ENCODE measurements at regions not wholly inside any gene's neighbourhood (a gene's known extent, or its start where the extent isn't known, plus 50 kb on each side); places are given as distances from the start of the nearest gene placed in this dataset.

DNA sequence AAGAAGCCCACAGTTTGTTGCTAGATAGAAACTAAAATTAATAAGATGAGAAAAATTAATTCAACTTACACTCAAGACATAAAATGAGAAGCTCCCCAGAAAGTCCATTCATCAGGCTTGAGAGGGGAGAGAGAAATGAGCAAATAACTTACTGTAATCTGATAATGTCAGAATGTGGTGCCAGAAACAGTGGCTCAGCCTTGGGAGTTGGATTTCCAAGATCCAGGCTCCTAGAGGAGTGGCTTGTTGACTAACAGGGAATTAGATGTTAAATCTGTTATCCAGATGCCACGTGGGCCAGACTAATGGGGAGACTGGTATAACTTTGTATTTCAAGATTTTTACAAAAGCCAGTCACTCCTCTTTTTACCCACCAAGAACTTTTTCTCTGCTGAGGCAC, 458.2 kb downstream of the GADD45G start:
- Histone ChIP-seq H3K9me3 (ENCODE audit: low read length) (no peaks in the 10 kb centered on the region), H3K9me2 (ENCODE audit: low read depth, low read length) (no peaks in the 10 kb centered on the region), H3K9ac (ENCODE audit: low read length) (no peak overlapping the region), H3K4me2 (ENCODE audit: low read length) (no peak overlapping the region), H3F3A (ENCODE audit: insufficient read depth, low read length) (no peaks in the 10 kb centered on the region), H3K27me3 (ENCODE audit: insufficient read depth, low read length) (0 out of 2 replicates have a peak, but pooled peaks cover 4% of the 10 kb centered on the region), H3K36me3 (ENCODE audit: insufficient read depth, low read length) (no peaks in the 10 kb centered on the region), H3K27ac (ENCODE audit: low read depth, low read length, poor library complexity, severe bottlenecking) (no peak overlapping the region), H3K79me2 (ENCODE audit: insufficient read depth, low read length) (no peaks in the 10 kb centered on the region), H3K4me1 (ENCODE audit: insufficient read depth, low read length, severe bottlenecking) (no peaks in the 10 kb centered on the region), H4K20me1 (ENCODE audit: insufficient read depth, low read length) (no peaks in the 10 kb centered on the region), H2AFZ (ENCODE audit: low read length) (no peak overlapping the region), H3K4me3 (ENCODE audit: low read depth, low read length, poor library complexity, severe bottlenecking) (no peak overlapping the region)
- TF ChIP-seq, protein P1, sequence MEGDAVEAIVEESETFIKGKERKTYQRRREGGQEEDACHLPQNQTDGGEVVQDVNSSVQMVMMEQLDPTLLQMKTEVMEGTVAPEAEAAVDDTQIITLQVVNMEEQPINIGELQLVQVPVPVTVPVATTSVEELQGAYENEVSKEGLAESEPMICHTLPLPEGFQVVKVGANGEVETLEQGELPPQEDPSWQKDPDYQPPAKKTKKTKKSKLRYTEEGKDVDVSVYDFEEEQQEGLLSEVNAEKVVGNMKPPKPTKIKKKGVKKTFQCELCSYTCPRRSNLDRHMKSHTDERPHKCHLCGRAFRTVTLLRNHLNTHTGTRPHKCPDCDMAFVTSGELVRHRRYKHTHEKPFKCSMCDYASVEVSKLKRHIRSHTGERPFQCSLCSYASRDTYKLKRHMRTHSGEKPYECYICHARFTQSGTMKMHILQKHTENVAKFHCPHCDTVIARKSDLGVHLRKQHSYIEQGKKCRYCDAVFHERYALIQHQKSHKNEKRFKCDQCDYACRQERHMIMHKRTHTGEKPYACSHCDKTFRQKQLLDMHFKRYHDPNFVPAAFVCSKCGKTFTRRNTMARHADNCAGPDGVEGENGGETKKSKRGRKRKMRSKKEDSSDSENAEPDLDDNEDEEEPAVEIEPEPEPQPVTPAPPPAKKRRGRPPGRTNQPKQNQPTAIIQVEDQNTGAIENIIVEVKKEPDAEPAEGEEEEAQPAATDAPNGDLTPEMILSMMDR (IDR thresholded peaks at IDR 0.05; ENCODE audit: low read length): no peak
- TF ChIP-seq EZH2 (IDR thresholded peaks at IDR 0.05; ENCODE audit: borderline replicate concordance, low read length): no peak

DNA sequence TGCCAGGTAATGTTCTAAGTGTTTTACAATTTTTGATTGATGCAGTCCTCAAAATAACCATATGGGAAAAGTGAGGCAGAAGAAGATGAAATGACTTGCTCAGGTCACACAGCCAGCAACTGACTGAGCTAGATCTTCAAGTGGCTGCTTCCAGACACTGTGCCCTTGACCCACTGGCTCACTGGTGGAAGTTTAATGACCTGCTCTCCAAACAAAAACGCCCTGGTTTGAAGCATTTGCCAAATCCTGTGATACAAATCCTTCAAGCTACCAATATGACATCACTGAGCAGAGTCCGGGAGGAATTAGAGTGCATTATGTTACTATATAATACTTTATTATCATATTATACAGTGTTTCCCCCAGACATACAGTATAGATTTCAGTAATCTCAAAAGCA, 459.4 kb downstream of the GADD45G start:
- no peak overlapping the region for H2AFZ ChIP-seq (ENCODE audit: low read length)
- no peaks in the 10 kb centered on the region for H3F3A ChIP-seq (ENCODE audit: insufficient read depth, low read length)
- H3K36me3 ChIP-seq (ENCODE audit: insufficient read depth, low read length): no peaks in the 10 kb centered on the region
- no peaks in the 10 kb centered on the region for H4K20me1 ChIP-seq (ENCODE audit: insufficient read depth, low read length)
- no peak overlapping the region for H3K27ac ChIP-seq (ENCODE audit: low read depth, low read length, poor library complexity, severe bottlenecking)
- H3K4me3 ChIP-seq (ENCODE audit: low read depth, low read length, poor library complexity, severe bottlenecking): no peak overlapping the region
- H3K4me1 ChIP-seq (ENCODE audit: insufficient read depth, low read length, severe bottlenecking): no peaks in the 10 kb centered on the region
- TF ChIP-seq, protein P1 (IDR thresholded peaks at IDR 0.05; ENCODE audit: low read length): no peak
- TF ChIP-seq EZH2 (IDR thresholded peaks at IDR 0.05; ENCODE audit: borderline replicate concordance, low read length): no peak
- H3K4me2 ChIP-seq (ENCODE audit: low read length): no peak overlapping the region
- no peak overlapping the region for H3K9ac ChIP-seq (ENCODE audit: low read length)
- H3K79me2 ChIP-seq (ENCODE audit: insufficient read depth, low read length): no peaks in the 10 kb centered on the region
- no peaks in the 10 kb centered on the region for H3K9me3 ChIP-seq (ENCODE audit: low read length)
- no peaks in the 10 kb centered on the region for H3K9me2 ChIP-seq (ENCODE audit: low read depth, low read length)
- H3K27me3 ChIP-seq (ENCODE audit: insufficient read depth, low read length): 0 out of 2 replicates have a peak, but pooled peaks cover 3% of the 10 kb centered on the region

DNA sequence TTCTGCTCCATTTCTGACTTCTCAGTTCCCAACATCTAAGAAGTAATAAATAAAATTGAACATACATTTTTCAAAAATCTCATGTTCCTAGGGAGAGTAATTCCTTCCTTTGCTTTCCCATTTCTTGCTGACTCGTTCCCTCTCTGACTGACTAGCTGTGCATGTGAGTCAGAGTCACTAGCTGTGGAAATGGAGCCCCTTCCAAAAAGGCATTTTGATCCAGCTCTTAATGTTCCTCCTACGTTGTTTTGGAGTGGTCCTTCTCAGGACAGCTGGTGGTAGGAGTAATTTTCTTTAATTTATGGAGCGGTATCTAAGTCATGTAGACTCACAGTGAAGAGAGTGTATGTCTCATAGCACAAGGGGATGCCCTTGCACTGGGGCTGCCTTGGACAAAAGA, 460.2 kb downstream of the GADD45G start:
- H3K9me3 ChIP-seq (ENCODE audit: low read length): no peaks in the 10 kb centered on the region
- H3K27ac ChIP-seq (ENCODE audit: low read depth, low read length, poor library complexity, severe bottlenecking): no peak overlapping the region
- no peaks in the 10 kb centered on the region for H3K9me2 ChIP-seq (ENCODE audit: low read depth, low read length)

More for the DNA sequence above, 460.2 kb downstream of the GADD45G start:
- H3K27me3 ChIP-seq (ENCODE audit: insufficient read depth, low read length): no peaks in the 10 kb centered on the region
- H3K9ac ChIP-seq (ENCODE audit: low read length): no peak overlapping the region
- no peaks in the 10 kb centered on the region for H3K79me2 ChIP-seq (ENCODE audit: insufficient read depth, low read length)
- no peaks in the 10 kb centered on the region for H4K20me1 ChIP-seq (ENCODE audit: insufficient read depth, low read length)
- no peak overlapping the region for H3K4me3 ChIP-seq (ENCODE audit: low read depth, low read length, poor library complexity, severe bottlenecking)
- H3F3A ChIP-seq (ENCODE audit: insufficient read depth, low read length): no peaks in the 10 kb centered on the region
- no peak overlapping the region for H2AFZ ChIP-seq (ENCODE audit: low read length)
- TF ChIP-seq, protein P1 (IDR thresholded peaks at IDR 0.05; ENCODE audit: low read length): no peak
- TF ChIP-seq EZH2 (IDR thresholded peaks at IDR 0.05; ENCODE audit: borderline replicate concordance, low read length): no peak
- no peak overlapping the region for H3K4me2 ChIP-seq (ENCODE audit: low read length)
- no peaks in the 10 kb centered on the region for H3K4me1 ChIP-seq (ENCODE audit: insufficient read depth, low read length, severe bottlenecking)
- H3K36me3 ChIP-seq (ENCODE audit: insufficient read depth, low read length): no peaks in the 10 kb centered on the region

Data from OCI-LY1 (cell line).